ENCODE measurements at regions not wholly inside any gene's neighbourhood (a gene's known extent, or its start where the extent isn't known, plus 50 kb on each side); places are given as distances from the start of the nearest gene placed in this dataset.

DNA sequence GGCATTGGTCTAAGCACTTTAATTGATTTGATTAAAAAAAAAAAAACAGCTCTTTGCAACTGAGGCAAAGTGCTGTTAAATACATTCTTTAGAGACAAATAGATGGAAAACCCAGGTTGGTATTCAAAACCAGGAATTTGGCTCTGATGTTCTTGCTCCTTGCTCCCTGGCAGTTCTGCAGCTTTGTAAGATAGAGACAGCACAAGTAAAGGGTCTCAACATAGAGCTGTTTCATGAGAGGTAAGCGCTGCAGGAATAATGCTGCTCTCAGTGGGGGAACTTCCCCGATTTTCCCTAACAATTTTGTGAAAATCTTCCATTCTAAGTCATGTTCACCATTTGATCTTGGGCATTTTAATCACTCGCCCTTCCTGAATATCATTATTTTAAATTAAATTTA, 479.5 kb upstream of the HS3ST1 start:
- TF ChIP-seq, protein P1, sequence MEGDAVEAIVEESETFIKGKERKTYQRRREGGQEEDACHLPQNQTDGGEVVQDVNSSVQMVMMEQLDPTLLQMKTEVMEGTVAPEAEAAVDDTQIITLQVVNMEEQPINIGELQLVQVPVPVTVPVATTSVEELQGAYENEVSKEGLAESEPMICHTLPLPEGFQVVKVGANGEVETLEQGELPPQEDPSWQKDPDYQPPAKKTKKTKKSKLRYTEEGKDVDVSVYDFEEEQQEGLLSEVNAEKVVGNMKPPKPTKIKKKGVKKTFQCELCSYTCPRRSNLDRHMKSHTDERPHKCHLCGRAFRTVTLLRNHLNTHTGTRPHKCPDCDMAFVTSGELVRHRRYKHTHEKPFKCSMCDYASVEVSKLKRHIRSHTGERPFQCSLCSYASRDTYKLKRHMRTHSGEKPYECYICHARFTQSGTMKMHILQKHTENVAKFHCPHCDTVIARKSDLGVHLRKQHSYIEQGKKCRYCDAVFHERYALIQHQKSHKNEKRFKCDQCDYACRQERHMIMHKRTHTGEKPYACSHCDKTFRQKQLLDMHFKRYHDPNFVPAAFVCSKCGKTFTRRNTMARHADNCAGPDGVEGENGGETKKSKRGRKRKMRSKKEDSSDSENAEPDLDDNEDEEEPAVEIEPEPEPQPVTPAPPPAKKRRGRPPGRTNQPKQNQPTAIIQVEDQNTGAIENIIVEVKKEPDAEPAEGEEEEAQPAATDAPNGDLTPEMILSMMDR (IDR thresholded peaks at IDR 0.05): no peak

DNA sequence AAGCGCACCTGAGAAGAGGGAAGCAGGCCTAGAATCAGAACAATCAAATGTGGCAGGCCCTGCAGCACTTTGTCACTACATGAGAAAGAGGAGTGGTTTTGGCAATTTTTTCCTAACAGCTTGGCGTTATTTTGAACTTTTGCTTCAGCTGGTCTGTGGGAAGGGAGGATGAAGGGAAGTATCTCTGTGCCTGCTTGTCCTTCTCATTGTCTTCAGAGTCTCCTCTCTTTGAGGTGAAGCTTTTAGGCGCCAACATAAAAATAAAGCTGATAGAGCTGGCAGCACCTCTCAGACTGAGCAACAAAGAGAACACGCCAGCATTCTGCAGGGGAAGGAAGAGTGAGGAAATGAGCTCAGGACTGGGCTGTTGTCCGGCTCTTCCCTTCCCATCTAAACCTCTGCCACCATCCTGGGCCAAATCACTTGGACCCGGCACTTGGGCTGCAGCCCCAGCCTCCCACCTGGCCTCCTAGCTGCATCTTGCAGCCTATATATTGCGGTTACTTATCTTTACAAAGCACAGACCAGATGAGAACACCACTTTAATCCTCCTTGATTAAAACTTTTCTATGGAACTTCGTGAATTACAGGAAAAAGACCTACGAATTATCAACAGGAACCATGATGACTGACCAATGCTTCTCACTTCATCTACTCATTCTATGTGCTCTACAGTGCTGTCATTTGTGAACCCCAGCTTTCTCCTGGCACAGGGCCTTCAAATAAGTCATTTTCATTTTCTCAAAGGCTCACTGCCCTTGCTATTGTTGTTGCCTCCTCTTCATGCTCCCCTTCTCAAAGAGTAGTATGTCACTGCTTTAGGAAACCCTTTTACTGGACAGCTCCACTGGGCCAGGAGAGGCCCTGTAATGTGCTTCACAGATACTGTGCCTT, 476.4 kb upstream of the HS3ST1 start:
- Histone ChIP-seq H3K27ac (peak overlapping the region in 1 of 2 donors; percentile 43), H3K4me3 (no peak overlapping the region)
- TF ChIP-seq, protein P1 (IDR thresholded peaks at IDR 0.05): no peak
- DNase-seq (ENCODE audit: low spot score): no peak

More for the DNA sequence above, 479.5 kb upstream of the HS3ST1 start:
- Histone ChIP-seq H3K27ac (no peak overlapping the region), H3K4me3 (no peak overlapping the region)
- DNase-seq (ENCODE audit: low spot score): no peak

DNA sequence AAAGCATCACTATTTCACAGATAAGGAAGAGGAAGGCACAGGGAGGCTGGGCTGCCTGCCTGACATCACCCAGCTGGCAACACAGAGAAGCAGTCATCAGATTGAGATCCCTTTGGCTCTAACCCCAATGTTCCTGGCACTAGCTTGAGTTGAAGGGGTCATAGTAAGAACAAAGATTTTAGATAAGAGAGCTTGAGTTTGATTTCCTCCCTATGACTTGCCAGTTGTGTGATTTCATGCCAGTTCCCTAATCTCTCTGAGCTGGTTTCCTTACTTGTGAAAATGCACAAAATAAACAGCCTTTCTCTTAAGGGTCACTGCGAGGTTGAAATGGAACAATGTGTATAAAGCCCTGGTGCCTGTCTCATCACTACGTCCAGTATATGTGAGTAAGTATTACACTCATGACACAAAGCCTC, 475.4 kb upstream of the HS3ST1 start:
- H3K4me3 ChIP-seq: no peak overlapping the region

DNA sequence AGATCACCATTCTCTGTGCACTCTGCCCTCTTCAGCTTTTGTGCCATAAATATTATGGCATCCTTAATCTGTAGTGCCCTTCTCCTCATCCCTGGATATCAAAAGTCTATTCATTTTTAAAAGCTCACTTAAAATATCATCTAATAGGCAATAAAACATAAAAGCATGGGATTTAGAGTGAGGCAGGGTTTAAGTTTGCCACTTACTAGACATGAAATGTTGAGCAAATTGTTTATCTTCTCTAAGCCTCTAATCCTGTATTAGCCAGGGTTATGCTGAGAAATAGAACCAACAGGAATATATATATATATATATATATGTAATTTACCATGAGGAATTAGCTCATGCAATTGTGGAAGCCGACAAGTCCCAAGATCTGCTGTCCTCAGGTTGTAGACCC, 472.4 kb upstream of the HS3ST1 start:
- no peak overlapping the region for H3K4me3 ChIP-seq
- no peak for DNase-seq (ENCODE audit: low spot score)
- no peak overlapping the region for H3K27ac ChIP-seq
- TF ChIP-seq, protein P1 (IDR thresholded peaks at IDR 0.05): no peak

More for the DNA sequence above, 475.4 kb upstream of the HS3ST1 start:
- DNase-seq (ENCODE audit: low spot score): no peak
- H3K27ac ChIP-seq: no peak overlapping the region
- TF ChIP-seq, protein P1 (IDR thresholded peaks at IDR 0.05): no peak

DNA sequence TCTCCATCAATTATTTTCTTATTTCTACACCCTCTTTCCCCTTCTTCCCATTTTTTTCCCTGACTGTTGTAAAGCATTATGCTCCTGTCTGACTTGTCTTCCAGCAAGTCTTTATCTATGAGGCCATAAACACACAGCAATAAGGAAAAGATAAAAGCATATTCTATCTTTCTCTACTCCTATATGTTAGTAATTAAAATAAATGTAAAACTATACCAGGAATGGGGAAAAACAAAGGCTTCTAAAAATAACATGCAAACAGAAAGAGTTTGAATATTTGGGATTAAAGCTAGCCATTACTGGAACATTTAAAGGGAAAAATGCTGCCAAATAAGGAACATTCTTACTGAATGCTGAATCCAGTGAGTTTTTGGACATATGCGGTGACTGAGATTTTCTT, 471.7 kb upstream of the HS3ST1 start:
- Histone ChIP-seq H3K27ac (no peak overlapping the region), H3K4me3 (no peak overlapping the region)
- TF ChIP-seq, protein P1 (IDR thresholded peaks at IDR 0.05): no peak
- DNase-seq (ENCODE audit: low spot score): no peak

DNA sequence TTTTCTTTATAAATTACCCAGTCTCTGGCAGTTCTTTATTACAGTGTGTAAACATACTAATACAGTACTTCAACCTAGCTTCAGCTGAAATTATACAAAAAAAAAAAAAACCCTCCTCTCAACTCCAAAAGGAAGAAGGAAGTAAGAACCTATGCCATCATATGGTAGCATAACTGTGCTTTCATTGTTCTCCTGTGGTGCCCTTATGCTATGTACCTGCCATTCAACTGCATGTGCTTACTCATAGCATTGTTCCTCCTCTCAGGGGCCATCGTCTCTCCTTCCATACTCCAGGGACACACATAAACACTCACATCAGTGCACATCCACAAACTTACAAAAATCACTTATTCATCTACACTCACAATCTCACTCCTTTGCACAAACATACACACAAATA, 470.1 kb upstream of the HS3ST1 start:
- Histone ChIP-seq H3K27ac (no peak overlapping the region), H3K4me3 (no peak overlapping the region)
- DNase-seq (ENCODE audit: low spot score): no peak
- TF ChIP-seq, protein P1 (IDR thresholded peaks at IDR 0.05): no peak

DNA sequence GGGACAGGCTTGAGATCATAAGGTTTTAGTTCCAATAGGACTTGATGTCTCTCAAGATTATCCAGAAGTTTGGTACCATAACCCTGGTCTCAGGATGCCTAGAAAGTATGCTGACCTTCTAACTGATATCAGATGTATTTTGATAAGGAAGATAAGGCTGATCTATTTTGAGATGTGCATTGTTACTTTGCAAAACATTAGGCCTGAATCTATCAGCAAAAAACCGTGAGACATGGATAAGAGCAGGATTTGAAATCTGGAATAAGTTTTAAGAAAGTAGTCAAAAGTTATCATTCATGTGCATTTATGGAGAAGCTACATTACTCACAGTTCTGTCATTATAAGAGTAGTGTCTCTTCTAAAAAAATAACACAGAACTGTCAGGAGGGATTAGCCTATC, 467.1 kb upstream of the HS3ST1 start:
- TF ChIP-seq, protein P1 (IDR thresholded peaks at IDR 0.05): no peak
- DNase-seq (ENCODE audit: low spot score): no peak

More for the DNA sequence above, 467.1 kb upstream of the HS3ST1 start:
- Histone ChIP-seq H3K27ac (no peak overlapping the region), H3K4me3 (no peak overlapping the region)
